ENCODE measurements at regions not wholly inside any gene's neighbourhood (a gene's known extent, or its start where the extent isn't known, plus 50 kb on each side); places are given as distances from the start of the nearest gene placed in this dataset.

- TF ChIP-seq, protein P1, sequence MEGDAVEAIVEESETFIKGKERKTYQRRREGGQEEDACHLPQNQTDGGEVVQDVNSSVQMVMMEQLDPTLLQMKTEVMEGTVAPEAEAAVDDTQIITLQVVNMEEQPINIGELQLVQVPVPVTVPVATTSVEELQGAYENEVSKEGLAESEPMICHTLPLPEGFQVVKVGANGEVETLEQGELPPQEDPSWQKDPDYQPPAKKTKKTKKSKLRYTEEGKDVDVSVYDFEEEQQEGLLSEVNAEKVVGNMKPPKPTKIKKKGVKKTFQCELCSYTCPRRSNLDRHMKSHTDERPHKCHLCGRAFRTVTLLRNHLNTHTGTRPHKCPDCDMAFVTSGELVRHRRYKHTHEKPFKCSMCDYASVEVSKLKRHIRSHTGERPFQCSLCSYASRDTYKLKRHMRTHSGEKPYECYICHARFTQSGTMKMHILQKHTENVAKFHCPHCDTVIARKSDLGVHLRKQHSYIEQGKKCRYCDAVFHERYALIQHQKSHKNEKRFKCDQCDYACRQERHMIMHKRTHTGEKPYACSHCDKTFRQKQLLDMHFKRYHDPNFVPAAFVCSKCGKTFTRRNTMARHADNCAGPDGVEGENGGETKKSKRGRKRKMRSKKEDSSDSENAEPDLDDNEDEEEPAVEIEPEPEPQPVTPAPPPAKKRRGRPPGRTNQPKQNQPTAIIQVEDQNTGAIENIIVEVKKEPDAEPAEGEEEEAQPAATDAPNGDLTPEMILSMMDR (IDR thresholded peaks at IDR 0.05; ENCODE audit: low read depth, low read length, missing control alignments), result no peak
- DNase-seq (ENCODE audit: extremely low read depth, low read depth), result no peak
- H3K4me3 ChIP-seq (replicated peaks; ENCODE audit: low read depth, low read length), result no peak overlapping the region
These were observed 417.3 kb downstream of the DMAC1 start for GRCh38 chr9:7382304-7382703.

- DNase-seq (ENCODE audit: extremely low read depth, low read depth), result no peak
- TF ChIP-seq, protein P1 (IDR thresholded peaks at IDR 0.05; ENCODE audit: low read depth, low read length, missing control alignments), result no peak
- no peak overlapping the region for H3K4me3 ChIP-seq (replicated peaks; ENCODE audit: low read depth, low read length)
These were observed 422.1 kb downstream of the DMAC1 start for GRCh38 chr9:7377489-7377888.

- DNase-seq (ENCODE audit: extremely low read depth, low read depth), result peak; percentile 82
- no peak overlapping the region for H3K4me3 ChIP-seq (replicated peaks; ENCODE audit: low read depth, low read length)
- TF ChIP-seq, protein P1 (IDR thresholded peaks at IDR 0.05; ENCODE audit: low read depth, low read length, missing control alignments), result no peak
These were observed 422.7 kb downstream of the DMAC1 start for GRCh38 chr9:7376833-7377232.

- no peak overlapping the region for H3K4me3 ChIP-seq (replicated peaks; ENCODE audit: low read depth, low read length)
- TF ChIP-seq, protein P1 (IDR thresholded peaks at IDR 0.05; ENCODE audit: low read depth, low read length, missing control alignments), result no peak
- no peak for DNase-seq (ENCODE audit: extremely low read depth, low read depth)
These were observed 423.4 kb downstream of the DMAC1 start for GRCh38 chr9:7376213-7376612.

DNA sequence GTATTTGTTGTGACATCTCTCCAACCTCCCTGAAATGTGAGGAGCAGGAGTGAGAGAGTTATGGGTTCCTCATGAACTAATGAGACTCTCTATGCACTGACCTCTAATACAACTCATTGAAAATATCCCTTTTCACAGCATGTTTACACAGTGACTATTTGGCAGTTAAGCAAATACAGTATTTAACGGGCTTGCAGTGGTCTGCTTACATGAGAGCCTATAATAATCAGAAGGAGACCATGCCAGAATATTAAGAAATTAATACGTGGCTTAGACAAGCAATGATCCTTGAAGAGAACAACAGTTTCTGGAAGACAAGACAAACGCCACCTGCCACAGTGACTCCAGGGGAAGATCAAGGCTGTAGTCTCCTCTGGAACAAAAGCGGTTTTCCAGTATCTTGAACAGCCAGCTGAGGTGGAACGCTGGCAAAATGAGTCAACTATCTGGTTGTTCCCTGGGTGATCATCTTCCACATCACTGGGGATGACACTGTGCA lies 424.5 kb downstream of the DMAC1 start:
- TF ChIP-seq, protein P1 (IDR thresholded peaks at IDR 0.05; ENCODE audit: low read depth, low read length, missing control alignments), result no peak
- no peak for DNase-seq (ENCODE audit: extremely low read depth, low read depth)
- H3K4me3 ChIP-seq (replicated peaks; ENCODE audit: low read depth, low read length), result no peak overlapping the region

DNA sequence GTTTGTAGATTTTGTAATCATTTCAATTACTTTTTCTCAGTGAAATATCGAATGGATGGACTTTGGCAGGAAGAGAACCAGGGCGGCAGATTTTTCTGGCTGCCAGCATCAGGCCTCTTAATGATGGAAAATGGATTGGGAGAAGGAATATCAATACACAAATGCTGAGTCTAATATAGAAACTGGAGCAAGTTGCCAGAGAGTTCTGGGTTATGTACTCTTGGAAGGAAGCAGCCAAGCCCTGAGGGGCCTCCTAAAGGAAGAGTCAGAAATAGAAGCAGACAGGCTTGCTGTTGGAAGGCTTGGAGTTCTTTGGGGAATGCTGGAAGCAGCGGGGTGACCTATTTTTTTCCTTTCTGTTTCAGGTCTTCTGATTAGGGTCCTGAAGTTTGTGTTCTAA lies 428.6 kb downstream of the DMAC1 start:
- no peak for DNase-seq (ENCODE audit: extremely low read depth, low read depth)
- TF ChIP-seq, protein P1 (IDR thresholded peaks at IDR 0.05; ENCODE audit: low read depth, low read length, missing control alignments), result no peak
- no peak overlapping the region for H3K4me3 ChIP-seq (replicated peaks; ENCODE audit: low read depth, low read length)

DNA sequence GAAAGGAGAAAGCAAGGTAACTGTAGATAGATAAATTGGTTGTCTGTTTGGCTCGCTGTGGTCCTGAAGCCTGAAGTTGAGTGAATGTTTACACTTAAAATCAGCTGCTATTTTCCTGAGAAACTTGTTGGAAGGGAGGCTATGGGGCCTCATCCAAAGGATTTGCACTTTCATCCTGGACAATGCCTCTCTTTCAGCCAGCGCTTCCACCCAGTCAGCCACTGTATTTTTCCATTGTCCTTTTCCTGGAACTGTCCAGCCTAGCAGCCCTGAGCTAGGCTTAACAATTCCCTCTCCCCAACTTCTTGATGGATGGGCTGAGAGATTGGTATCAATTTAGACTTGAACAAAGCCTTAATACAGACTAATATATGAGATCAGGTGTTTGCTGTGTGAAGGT lies 429.2 kb downstream of the DMAC1 start:
- no peak for DNase-seq (ENCODE audit: extremely low read depth, low read depth)
- H3K4me3 ChIP-seq (replicated peaks; ENCODE audit: low read depth, low read length), result no peak overlapping the region
- TF ChIP-seq, protein P1 (IDR thresholded peaks at IDR 0.05; ENCODE audit: low read depth, low read length, missing control alignments), result no peak

Measured in HFF-Myc (cell line).